ENCODE measurements at regions not wholly inside any gene's neighbourhood (a gene's known extent, or its start where the extent isn't known, plus 50 kb on each side); places are given as distances from the start of the nearest gene placed in this dataset.

DNA sequence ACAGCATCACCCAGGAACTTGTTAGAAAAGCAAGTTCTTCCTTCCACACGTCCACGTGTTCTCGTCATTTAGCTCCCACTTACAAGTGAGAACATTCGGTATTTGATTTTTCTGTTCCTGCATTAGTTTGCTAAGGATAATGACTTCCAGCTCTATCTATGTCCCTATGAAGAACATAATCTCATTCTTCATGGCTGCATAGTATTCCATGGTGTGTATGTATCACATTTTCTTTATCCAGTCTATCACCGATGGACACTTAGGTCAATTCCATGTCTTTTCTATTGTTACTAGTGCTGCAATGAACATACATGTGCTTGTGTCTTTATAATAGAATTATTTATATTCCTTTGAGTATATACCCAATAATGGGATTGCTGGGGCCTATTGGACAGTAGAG is 368.7 kb upstream of the RUNX1 start:
- ATAC-seq (no peak), FAIRE-seq (no peak), DNase-seq (ENCODE audit: low spot score) (no peak)
- no peak overlapping the region for H3K27ac ChIP-seq (ENCODE audit: extremely low read length, insufficient read depth, low read length)
- no peak overlapping the region for H3K4me2 ChIP-seq (ENCODE audit: low read depth, low read length)
- H4K20me1 ChIP-seq (ENCODE audit: insufficient read depth, low read length) = no peaks in the 10 kb centered on the region
- H3K9ac ChIP-seq (ENCODE audit: insufficient read depth, low read depth, low read length) = no peak overlapping the region
- no peaks in the 10 kb centered on the region for H3K36me3 ChIP-seq (replicated peaks in 1 of 2; ENCODE audit: control insufficient read depth in 1 of 2, insufficient read depth in 2 of 2, low read length in 2 of 2)
- no peaks in the 10 kb centered on the region for H3K27me3 ChIP-seq (ENCODE audit: control insufficient read depth in 1 of 2, insufficient read depth in 2 of 2, low read length in 2 of 2)
- in situ Hi-C loops (cut with HindIII; ENCODE audit: extremely low pct_ligation_motif_present, low pct_unique_long_range_greater_than_20kb) (loop anchor here (25.0 kb wide), 1 partner anchor 680 kb away; no protein-coding TSS in a partner anchor), intact Hi-C loops (cut with micrococcal nuclease; ENCODE audit: unreplicated experiment) (no loop called here)
- H3K4me3 ChIP-seq (replicated peaks in 1 of 3; ENCODE audit: insufficient read depth in 1 of 3, low read depth in 2 of 3, low read length in 3 of 3) = no peak overlapping the region
- CTCF ChIA-PET (ENCODE audit: low intra/inter-chr PET ratio, low total read pairs) = no interaction called here
- POLR2A ChIA-PET = no interaction called here
- TF ChIP-seq, protein P1, sequence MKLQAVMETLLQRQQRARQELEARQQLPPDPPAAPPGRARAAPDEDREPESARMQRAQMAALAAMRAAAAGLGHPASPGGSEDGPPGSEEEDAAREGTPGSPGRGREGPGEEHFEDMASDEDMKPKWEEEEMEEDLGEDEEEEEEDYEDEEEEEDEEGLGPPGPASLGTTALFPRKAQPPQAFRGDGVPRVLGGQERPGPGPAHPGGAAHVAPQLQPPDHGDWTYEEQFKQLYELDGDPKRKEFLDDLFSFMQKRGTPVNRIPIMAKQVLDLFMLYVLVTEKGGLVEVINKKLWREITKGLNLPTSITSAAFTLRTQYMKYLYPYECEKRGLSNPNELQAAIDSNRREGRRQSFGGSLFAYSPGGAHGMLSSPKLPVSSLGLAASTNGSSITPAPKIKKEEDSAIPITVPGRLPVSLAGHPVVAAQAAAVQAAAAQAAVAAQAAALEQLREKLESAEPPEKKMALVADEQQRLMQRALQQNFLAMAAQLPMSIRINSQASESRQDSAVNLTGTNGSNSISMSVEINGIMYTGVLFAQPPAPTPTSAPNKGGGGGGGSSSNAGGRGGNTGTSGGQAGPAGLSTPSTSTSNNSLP (IDR thresholded peaks at IDR 0.05; ENCODE audit: low read depth, low read length) = no peak
- no peak for TF ChIP-seq AGO2 (optimal IDR thresholded peaks at IDR 0.05; ENCODE audit: low read depth, low read length)
- no peak for TF ChIP-seq FOXO4 (CRISPR knock-in tag; conservative IDR thresholded peaks at IDR 0.05)
- no peak for TF ChIP-seq ATF7-NPFF (CRISPR knock-in tag; IDR thresholded peaks at IDR 0.05; ENCODE audit: low read depth)
- TF ChIP-seq ZNF143 (CRISPR knock-in tag; IDR thresholded peaks at IDR 0.05) = no peak
- no peak for TF ChIP-seq KIAA2018 (CRISPR knock-in tag; IDR thresholded peaks at IDR 0.05; ENCODE audit: borderline replicate concordance)
- no TSS peak for BruUV-seq (replicated peaks)
- H3K79me2 ChIP-seq (ENCODE audit: insufficient read depth, low read length) = no peaks in the 10 kb centered on the region
- no peaks in the 10 kb centered on the region for H3K4me1 ChIP-seq (ENCODE audit: insufficient read depth, low read length)
- WGBS (ENCODE audit: low lambda C conversion rate) = 62% methylated on average over 5 of the region's 5 CpGs
- no peak overlapping the region for H2AFZ ChIP-seq (ENCODE audit: low read length)
- H3K9me3 ChIP-seq (ENCODE audit: low read length) = no peaks in the 10 kb centered on the region; the same call in 1 of the 2 replicates

All from HepG2 (cell line).